ENCODE measurements at regions not wholly inside any gene's neighbourhood (a gene's known extent, or its start where the extent isn't known, plus 50 kb on each side); places are given as distances from the start of the nearest gene placed in this dataset.

GRCh38 chr9:22997923-22998322 lies 551.3 kb downstream of the DMRTA1 start:
- TF ChIP-seq CTCF (conservative IDR thresholded peaks at IDR 0.05 in 1 of 2, IDR thresholded peaks at IDR 0.05 in 1 of 2; ENCODE audit: extremely low read depth in 1 of 2, insufficient read depth in 1 of 2, low read depth in 1 of 2, low read length in 2 of 2) = no peak
- TF ChIP-seq EZH2 (IDR thresholded peaks at IDR 0.05; ENCODE audit: borderline replicate concordance, low read length) = no peak
